RWPE1 (cell line): ENCODE measurements at regions not wholly inside any gene's neighbourhood (a gene's known extent, or its start where the extent isn't known, plus 50 kb on each side); places are given as distances from the start of the nearest gene placed in this dataset.
"Not testable (repeated sequence)": the region's sequence is repeated elsewhere in the genome, so short reads cannot be mapped to it uniquely, and the experiment has no call there.

Source experiments
- CTCF ChIA-PET: fragments of 350-600 bp; sonication (Branson Sonifier 250); formaldehyde crosslinking; extraction: SDS; loops from one replicate; lab custom pipeline; 2021; lab: Yijun Ruan, JAX
- POLR2A ChIA-PET: fragments of 400-600 bp; formaldehyde crosslinking; extraction: SDS; loops from one replicate; lab custom pipeline; 2020; ENCODE audit warnings: antibody characterized with exemption; ENCODE audit not compliant: low non-redundant PET; lab: Yijun Ruan, JAX
- DNase-seq: peaks from one replicate; pipeline ENCODE4 v3.0.0; 2012; ENCODE audit warnings: low spot score
- H3K27ac ChIP-seq: fragments of 450-650 bp; 2 replicates; pipeline ENCODE4 v1.5.1; 2017
- TF ChIP-seq, protein P1 (sequence below): fragments of 450-650 bp; conservative IDR thresholded peaks from 2 replicates; pipeline ENCODE4 v1.5.1; 2017; ENCODE audit warnings: low read depth, mild to moderate bottlenecking

DNA sequence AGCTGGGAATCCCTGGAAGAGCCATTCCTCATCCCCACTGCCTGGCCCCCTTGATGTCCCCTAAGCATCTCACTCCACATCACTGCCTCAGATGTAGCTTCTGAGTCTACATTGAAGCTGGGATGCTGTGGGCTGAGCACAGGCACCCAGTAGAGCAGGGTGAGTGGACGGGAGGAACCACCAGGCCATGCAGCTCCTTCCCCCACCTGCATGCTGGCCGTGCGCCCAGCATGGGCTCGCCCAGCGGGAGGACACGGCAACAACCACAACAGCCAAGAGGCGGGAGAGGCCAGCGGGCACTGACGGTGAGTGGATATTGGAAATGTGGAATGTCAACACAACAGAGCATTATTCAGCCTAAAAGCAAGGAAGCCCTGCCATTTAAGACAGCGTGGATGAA, 310.9 kb downstream of the ADGRD1 start:
- TF ChIP-seq, protein P1, sequence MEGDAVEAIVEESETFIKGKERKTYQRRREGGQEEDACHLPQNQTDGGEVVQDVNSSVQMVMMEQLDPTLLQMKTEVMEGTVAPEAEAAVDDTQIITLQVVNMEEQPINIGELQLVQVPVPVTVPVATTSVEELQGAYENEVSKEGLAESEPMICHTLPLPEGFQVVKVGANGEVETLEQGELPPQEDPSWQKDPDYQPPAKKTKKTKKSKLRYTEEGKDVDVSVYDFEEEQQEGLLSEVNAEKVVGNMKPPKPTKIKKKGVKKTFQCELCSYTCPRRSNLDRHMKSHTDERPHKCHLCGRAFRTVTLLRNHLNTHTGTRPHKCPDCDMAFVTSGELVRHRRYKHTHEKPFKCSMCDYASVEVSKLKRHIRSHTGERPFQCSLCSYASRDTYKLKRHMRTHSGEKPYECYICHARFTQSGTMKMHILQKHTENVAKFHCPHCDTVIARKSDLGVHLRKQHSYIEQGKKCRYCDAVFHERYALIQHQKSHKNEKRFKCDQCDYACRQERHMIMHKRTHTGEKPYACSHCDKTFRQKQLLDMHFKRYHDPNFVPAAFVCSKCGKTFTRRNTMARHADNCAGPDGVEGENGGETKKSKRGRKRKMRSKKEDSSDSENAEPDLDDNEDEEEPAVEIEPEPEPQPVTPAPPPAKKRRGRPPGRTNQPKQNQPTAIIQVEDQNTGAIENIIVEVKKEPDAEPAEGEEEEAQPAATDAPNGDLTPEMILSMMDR, result no peak
- ChIA-PET POLR2A (no interaction called here), CTCF (no interaction called here)
- DNase-seq, result no peak
- H3K27ac ChIP-seq, result peak overlapping the region; percentile 6; the same call in 1 of the 2 replicates

DNA sequence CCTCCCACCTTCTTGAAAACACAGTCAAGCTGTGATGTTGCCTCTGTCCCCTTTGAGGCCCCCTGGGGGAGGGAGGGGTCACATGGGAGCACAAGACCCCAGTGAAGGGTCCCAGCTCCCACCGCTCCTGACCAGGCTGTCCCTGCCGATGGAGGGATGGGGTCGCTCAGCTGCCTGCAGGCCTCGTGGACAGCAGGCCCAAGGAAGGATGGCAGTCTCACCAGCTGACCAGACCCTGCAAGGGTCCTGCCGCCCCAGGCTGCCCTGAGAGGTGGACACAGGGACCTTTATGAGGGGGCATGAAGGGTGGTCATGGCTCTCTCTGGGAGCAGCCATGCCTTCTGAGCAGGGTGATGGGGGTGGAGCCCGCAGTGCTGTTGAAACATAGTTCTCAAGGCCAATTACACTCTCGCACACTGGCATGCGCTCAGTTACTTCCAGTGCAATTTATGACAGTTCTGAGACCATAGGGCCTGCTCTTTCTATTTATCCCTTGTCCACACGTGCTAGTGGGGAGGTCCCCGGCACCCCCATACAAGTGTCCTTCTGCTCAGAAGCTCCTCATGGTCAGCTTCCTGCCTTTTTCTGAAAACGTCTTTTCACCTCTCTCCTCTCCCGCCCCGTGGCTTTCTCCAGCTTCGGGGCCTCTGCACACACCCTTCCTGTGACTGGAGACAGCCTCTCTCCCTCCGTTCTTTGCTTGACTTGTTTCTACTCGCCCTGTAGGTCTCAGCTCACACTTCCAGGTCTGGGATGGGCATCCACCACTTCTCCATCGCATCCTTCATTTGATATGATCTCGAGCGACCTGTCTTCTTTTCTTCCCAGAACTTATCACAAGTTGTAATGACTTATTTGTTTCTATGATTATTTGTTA, 313.1 kb downstream of the ADGRD1 start:
- peak overlapping the region; percentile 73 for H3K27ac ChIP-seq
- ChIA-PET POLR2A (no interaction called here), CTCF (interaction anchor here (0.5 to 0.6 kb wide), 3 partner anchors 286 to 354 kb away, joined by 3 read pairs; no protein-coding TSS in a partner anchor)
- peak; percentile 18 for DNase-seq
- TF ChIP-seq, protein P1, result no peak

DNA sequence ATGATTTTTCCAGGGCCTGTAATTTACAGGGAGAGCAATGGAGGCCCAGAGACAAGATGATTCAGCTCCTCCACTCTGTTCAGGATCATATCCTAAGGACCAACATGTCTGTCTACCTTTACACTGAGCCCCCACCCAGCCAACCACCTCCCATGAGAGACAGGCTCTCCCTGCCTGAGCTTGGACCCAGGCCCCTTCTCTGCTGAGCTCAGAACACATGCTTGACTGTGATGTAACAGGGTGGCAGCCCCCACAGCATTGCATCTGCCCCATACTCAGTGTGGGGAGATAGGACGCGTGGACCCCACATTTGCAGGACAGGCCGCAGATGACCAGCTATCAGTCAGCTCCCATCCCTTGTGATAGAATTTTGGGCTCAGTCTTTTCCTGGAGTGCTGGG, 313.9 kb downstream of the ADGRD1 start:
- POLR2A ChIA-PET, result no interaction called here
- no peak for DNase-seq

DNA sequence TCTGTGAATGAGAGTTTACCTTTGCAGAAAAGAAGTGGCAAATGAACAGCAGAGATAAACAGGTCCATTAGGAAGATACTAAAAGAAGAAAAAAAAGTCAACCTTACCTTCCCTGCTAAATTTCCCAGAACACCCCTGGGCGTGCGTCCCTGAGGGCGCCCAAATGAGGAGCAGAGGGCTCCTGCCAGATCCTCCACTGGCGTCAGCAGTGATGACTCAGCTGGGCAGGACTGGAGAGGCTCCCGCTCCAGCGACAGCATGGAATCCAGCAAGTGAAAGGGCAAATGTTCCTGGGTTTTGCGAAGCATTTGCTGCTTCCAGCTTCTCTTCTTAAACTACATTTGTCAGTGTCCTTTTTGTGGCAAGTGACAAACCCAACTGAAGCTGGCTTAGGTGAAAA, 314.4 kb downstream of the ADGRD1 start:
- POLR2A ChIA-PET, CTCF ChIA-PET, DNase-seq: not testable (repeated sequence)
- peak overlapping the region; percentile 73 for H3K27ac ChIP-seq

More for the DNA sequence above, 313.9 kb downstream of the ADGRD1 start:
- H3K27ac ChIP-seq, result peak overlapping the region; percentile 73
- TF ChIP-seq, protein P1, result no peak
- CTCF ChIA-PET, result no interaction called here

DNA sequence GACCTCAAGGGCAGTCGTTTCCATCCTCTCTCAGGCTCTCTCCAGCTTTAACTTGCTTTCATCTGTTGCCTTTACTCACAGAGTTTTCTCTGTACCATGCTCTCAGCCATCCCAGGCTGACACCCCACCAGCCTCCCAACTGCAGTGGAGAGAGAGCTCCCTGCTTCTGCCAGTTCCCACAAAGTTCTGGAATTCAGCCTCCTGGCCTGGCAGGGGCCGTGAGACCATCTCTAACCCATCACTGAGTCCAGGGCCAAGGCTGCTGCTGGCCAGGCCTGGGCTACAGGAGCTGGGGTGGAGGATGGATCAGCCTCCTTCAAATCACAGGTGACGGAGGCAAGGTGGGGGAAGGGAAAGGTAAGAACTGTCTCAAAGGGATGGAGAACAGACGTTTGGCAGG, 314.9 kb downstream of the ADGRD1 start:
- H3K27ac ChIP-seq, result peak overlapping the region; percentile 73
- POLR2A ChIA-PET, CTCF ChIA-PET, DNase-seq: not testable (repeated sequence)

DNA sequence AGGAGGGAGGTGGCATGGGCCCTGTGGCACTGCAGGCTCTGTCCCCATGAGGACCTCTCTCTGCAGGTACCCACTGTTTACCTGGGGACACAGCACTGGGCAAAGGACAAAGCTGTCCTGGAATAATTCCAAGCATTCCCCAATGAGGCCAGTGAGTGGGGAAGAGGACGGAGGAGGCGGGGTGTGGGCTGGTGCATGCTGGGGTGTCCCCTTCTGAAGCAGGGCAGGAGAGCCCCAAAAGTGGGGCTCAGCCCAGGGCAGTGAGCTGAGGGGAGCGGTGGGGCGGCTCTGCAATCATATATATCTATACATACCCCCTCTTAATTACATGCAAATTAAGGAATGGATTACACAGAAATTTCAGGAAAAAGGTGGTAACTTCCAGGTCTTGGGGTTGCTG, 315.8 kb downstream of the ADGRD1 start:
- DNase-seq, result no peak
- POLR2A ChIA-PET, result no interaction called here
- TF ChIP-seq, protein P1, result no peak
- CTCF ChIA-PET, result no interaction called here
- H3K27ac ChIP-seq, result no peak overlapping the region

DNA sequence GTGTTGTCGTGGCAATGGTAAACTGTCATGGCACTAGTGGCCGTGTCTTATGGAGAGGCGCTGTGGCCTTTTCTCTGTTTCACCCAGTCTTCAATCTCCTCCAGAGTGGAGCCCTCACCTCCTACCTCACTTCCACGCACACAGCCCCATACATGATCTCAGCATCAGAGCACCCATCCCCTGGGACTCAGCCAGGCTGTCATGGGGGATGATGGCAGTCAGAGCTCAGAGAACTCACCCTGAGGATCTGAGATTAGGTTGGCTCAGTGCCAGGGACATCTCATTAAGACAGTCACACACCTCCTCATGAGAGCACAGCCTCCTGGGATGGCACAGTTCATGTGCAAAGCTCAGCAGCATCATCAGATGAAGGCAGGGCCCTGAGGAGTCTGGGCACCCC, 316.3 kb downstream of the ADGRD1 start:
- H3K27ac ChIP-seq, CTCF ChIA-PET, DNase-seq, POLR2A ChIA-PET: not testable (repeated sequence)

DNA sequence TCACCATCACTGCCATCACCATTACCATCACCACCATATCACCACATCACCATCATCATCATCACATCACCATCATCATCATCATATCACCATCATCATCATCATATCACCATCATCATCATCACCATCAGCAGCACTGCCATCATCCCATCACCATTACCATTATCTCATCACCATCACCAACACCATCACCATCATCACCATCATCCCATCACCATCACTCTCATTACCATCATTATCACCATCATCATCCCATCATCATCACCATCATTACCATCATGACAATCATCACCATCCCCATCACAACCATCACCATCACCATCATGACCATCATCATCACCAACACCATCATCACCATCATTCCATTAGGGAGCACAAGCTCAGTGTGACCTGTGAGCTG, 318.0 kb downstream of the ADGRD1 start:
- no peak for DNase-seq
- TF ChIP-seq, protein P1, result no peak
- POLR2A ChIA-PET, result interaction anchor here (0.7 kb wide), 1 partner anchor 705 kb away, joined by 3 read pairs; no protein-coding TSS in a partner anchor
- CTCF ChIA-PET, result no interaction called here
- no peak overlapping the region for H3K27ac ChIP-seq

DNA sequence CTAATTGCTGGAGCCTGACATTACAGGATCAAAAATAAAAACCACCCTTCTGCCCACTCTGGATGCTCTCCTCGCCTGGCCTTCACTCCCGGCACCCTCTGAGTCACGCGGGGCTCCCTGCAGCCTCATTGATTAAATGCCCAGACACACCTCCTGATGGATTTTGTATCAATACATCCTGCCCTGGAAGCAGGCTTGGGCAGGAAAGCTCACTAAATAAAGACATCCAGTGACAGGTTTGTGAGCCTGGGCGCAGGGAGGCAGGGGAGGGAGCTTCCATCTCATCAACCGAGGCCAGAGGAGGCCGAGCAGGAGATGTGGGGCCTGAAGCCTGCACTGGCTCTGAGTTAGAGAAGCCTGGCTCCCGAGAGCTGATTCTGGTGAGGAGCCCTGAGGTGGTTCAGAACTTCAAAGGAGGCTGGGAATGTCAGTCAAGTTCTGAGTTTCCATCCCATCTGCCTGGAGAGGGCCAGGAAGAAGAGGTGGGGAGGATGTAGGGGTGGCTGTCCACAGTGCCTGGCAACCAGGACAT, 318.6 kb downstream of the ADGRD1 start:
- POLR2A ChIA-PET, result interaction anchor here (0.7 kb wide), 1 partner anchor 706 kb away, joined by 3 read pairs; no protein-coding TSS in a partner anchor
- H3K27ac ChIP-seq, DNase-seq, CTCF ChIA-PET: not testable (repeated sequence)
